GM12878 (cell line): ENCODE measurements at regions not wholly inside any gene's neighbourhood (a gene's known extent, or its start where the extent isn't known, plus 50 kb on each side); places are given as distances from the start of the nearest gene placed in this dataset.

ENCODE experiments used
- RFX5 ChIP-seq: IDR thresholded peaks from 2 replicates; pipeline ENCODE4 v1.6.1; 2011; ENCODE audit warnings: low read depth, low read length, improper control_type of control experiment
- TF ChIP-seq, protein P1 (sequence below), 3 experiments: IDR thresholded peaks in 2 of 3; conservative IDR thresholded peaks in 1 of 3; 2 replicates each; pipeline ENCODE4 v1.5.1; 2011; ENCODE audit warnings: low read depth in 3 of 3, low read length in 3 of 3, mild to moderate bottlenecking in 3 of 3, control low read depth in 2 of 3, moderate library complexity in 2 of 3, inconsistent platforms in 1 of 3, mixed read lengths in 1 of 3; ENCODE audit not compliant: control insufficient read depth in 2 of 3, insufficient read depth in 1 of 3; ENCODE audit errors: extremely low read depth in 1 of 3

DNA sequence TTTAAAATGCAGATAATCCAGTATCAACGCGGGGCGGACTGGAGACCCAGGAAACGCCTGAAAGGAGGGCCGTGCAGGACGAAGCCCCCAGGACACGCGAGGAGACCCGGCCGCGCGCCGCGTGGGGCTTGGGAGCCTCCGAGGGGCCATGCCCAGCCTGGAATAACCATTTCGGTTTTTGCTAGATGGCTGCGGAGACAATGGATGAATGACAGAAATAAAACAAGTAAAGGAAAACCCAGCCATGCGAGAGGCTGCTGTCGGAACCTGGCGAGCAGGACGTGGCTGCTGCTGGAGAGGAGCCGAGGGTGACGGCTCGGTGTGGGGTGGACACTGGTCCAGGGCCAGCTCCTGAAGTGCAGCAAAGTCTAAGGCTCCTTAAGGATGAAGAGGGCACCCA lies 227.2 kb upstream of the ADARB2 start:
- no peak for TF ChIP-seq RFX5
- TF ChIP-seq, protein P1, sequence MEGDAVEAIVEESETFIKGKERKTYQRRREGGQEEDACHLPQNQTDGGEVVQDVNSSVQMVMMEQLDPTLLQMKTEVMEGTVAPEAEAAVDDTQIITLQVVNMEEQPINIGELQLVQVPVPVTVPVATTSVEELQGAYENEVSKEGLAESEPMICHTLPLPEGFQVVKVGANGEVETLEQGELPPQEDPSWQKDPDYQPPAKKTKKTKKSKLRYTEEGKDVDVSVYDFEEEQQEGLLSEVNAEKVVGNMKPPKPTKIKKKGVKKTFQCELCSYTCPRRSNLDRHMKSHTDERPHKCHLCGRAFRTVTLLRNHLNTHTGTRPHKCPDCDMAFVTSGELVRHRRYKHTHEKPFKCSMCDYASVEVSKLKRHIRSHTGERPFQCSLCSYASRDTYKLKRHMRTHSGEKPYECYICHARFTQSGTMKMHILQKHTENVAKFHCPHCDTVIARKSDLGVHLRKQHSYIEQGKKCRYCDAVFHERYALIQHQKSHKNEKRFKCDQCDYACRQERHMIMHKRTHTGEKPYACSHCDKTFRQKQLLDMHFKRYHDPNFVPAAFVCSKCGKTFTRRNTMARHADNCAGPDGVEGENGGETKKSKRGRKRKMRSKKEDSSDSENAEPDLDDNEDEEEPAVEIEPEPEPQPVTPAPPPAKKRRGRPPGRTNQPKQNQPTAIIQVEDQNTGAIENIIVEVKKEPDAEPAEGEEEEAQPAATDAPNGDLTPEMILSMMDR (IDR thresholded peaks at IDR 0.05 in 2 of 3, conservative IDR thresholded peaks at IDR 0.05 in 1 of 3; ENCODE audit: control insufficient read depth in 2 of 3, extremely low read depth in 1 of 3, insufficient read depth in 1 of 3, low read depth in 3 of 3, low read length in 3 of 3) = no peak
